Nephron progenitor cell (in vitro differentiated cells): ENCODE measurements at regions not wholly inside any gene's neighbourhood (a gene's known extent, or its start where the extent isn't known, plus 50 kb on each side); places are given as distances from the start of the nearest gene placed in this dataset.
A peak's percentile ranks its signal among the peaks of the same experiment; 100 is the strongest.

ENCODE experiments used
- DNase-seq: peaks from one replicate; pipeline ENCODE4 v3.0.0; 2021
- H3K27ac Mint-ChIP-seq: 2 replicates; pipeline ENCODE4 v1.8.0; 2021; ENCODE audit warnings: mild to moderate bottlenecking, moderate library complexity, mixed read lengths
- H3K27me3 Mint-ChIP-seq: 2 replicates; pipeline ENCODE4 v1.8.0; 2021; ENCODE audit warnings: mild to moderate bottlenecking, low read depth, mixed read lengths; ENCODE audit not compliant: poor library complexity
- H3K36me3 Mint-ChIP-seq: 2 replicates; pipeline ENCODE4 v1.8.0; 2021; ENCODE audit warnings: low read depth, mixed read lengths
- H3K4me1 Mint-ChIP-seq: 2 replicates; pipeline ENCODE4 v1.8.0; 2021; ENCODE audit warnings: mixed read lengths
- H3K4me3 Mint-ChIP-seq: 2 replicates; pipeline ENCODE4 v1.8.0; 2021; ENCODE audit warnings: mild to moderate bottlenecking, moderate library complexity, mixed read lengths
- H3K9me3 Mint-ChIP-seq: 2 replicates; pipeline ENCODE4 v1.8.0; 2021; ENCODE audit warnings: mild to moderate bottlenecking, moderate library complexity, mixed read lengths
- CTCF ChIP-seq: fragments of 200-600 bp; sonication (generic); IDR thresholded peaks from 2 replicates; pipeline ENCODE4 v1.5.0; 2021; ENCODE audit warnings: antibody characterized with exemption

- peaks cover 25% of the 10 kb centered on the region for H3K9me3 Mint-ChIP-seq
- H3K4me3 Mint-ChIP-seq: peak overlapping the region; percentile 41
- TF ChIP-seq CTCF: no peak
- peaks cover 6% of the 10 kb centered on the region for H3K27me3 Mint-ChIP-seq
- no peak for DNase-seq
- no peak overlapping the region for H3K27ac Mint-ChIP-seq
- H3K36me3 Mint-ChIP-seq: peaks cover 17% of the 10 kb centered on the region
- H3K4me1 Mint-ChIP-seq: peaks cover 26% of the 10 kb centered on the region
These were observed 224.6 kb upstream of the RAB4A start for GRCh38 chr1:229046251-229046853.

- Mint-ChIP-seq H3K4me1 (peaks cover 26% of the 10 kb centered on the region), H3K27me3 (peaks cover 6% of the 10 kb centered on the region), H3K36me3 (peaks cover 24% of the 10 kb centered on the region), H3K9me3 (peaks cover 33% of the 10 kb centered on the region), H3K4me3 (no peak overlapping the region), H3K27ac (no peak overlapping the region)
- no peak for DNase-seq
- TF ChIP-seq CTCF: no peak
These were observed 223.6 kb upstream of the RAB4A start for GRCh38 chr1:229047161-229047839.

GRCh38 chr1:229047840-229048620 is 222.9 kb upstream of the RAB4A start:
- Mint-ChIP-seq H3K9me3 (peaks cover 35% of the 10 kb centered on the region), H3K27me3 (peaks cover 6% of the 10 kb centered on the region), H3K27ac (no peak overlapping the region), H3K4me1 (peaks cover 26% of the 10 kb centered on the region), H3K36me3 (peaks cover 25% of the 10 kb centered on the region), H3K4me3 (no peak overlapping the region)
- DNase-seq: no peak
- no peak for TF ChIP-seq CTCF

- no peak overlapping the region for H3K4me3 Mint-ChIP-seq
- DNase-seq: no peak
- peaks cover 35% of the 10 kb centered on the region for H3K4me1 Mint-ChIP-seq
- H3K9me3 Mint-ChIP-seq: peaks cover 40% of the 10 kb centered on the region
- TF ChIP-seq CTCF: no peak
- peaks cover 6% of the 10 kb centered on the region for H3K27me3 Mint-ChIP-seq
- H3K36me3 Mint-ChIP-seq: peaks cover 28% of the 10 kb centered on the region
- no peak overlapping the region for H3K27ac Mint-ChIP-seq
These were observed 222.0 kb upstream of the RAB4A start for GRCh38 chr1:229048896-229049295.

- H3K27ac Mint-ChIP-seq: no peak overlapping the region
- H3K27me3 Mint-ChIP-seq: peaks cover 3% of the 10 kb centered on the region
- peaks cover 11% of the 10 kb centered on the region for H3K36me3 Mint-ChIP-seq
- H3K4me3 Mint-ChIP-seq: no peak overlapping the region
- peaks cover 18% of the 10 kb centered on the region for H3K9me3 Mint-ChIP-seq
- no peak for DNase-seq
- peaks cover 64% of the 10 kb centered on the region for H3K4me1 Mint-ChIP-seq
- TF ChIP-seq CTCF: no peak
These were observed 214.9 kb upstream of the RAB4A start for GRCh38 chr1:229056046-229056445.
